Stimulated activated CD8-positive, alpha-beta memory T cell treated with anti-CD3 and anti-CD28 coated beads, Interleukin-4, amount 100 ng/mL, for 48 hours (primary cell): ENCODE measurements at regions not wholly inside any gene's neighbourhood (a gene's known extent, or its start where the extent isn't known, plus 50 kb on each side); places are given as distances from the start of the nearest gene placed in this dataset.
"Not testable (repeated sequence)": the region's sequence is repeated elsewhere in the genome, so short reads cannot be mapped to it uniquely, and the experiment has no call there.

Experiments used
- DNase-seq: peaks from one replicate; pipeline ENCODE4 v3.0.0-alpha.2; 2020

GRCh38 chr19:28611227-28611914 lies 601.6 kb downstream of the UQCRFS1 start:
- not testable (repeated sequence) for DNase-seq

DNA sequence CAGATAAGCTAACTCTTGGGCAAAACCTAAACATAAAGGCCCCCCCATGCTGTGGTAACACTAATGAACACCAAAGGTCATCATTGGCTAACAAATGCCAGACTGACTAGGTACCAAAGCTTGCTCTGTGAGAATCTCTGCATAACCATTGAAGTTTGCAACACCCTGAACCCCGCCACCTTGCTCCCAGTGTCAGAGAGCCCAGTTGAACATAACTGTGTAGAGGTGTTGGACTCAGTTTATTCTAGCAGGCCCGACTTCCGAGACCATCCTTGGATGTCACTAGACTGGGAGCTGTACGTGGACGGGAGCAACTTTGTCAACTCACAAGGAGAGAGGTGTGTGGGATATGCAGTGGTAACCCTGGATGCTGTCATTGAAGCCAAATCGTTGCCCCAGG lies 602.2 kb downstream of the UQCRFS1 start:
- DNase-seq, result no peak

DNA sequence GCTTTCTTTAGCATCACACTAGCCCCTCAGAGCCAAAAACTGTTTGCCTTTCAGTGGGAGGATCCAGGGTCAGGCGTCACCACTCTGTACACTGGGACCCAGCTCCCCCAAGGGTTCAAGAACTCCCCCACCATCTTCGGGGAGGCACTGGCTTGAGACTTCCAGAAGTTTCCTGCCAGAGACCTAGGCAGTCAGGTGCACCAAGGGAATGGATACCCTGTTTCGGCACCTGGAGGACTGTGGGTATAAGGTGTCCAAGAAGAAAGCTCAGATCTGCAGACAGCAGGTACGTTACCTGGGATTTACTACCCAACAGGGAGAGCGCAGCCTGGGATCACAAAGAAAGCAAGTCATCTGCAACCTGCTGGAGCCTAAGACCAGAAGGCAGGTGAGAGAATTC lies 603.0 kb downstream of the UQCRFS1 start:
- no peak for DNase-seq

GRCh38 chr19:28609091-28609755 lies 603.7 kb downstream of the UQCRFS1 start:
- no peak for DNase-seq

- no peak for DNase-seq
Measured at GRCh38 chr19:28608292-28608691, 604.7 kb downstream of the UQCRFS1 start.

DNA sequence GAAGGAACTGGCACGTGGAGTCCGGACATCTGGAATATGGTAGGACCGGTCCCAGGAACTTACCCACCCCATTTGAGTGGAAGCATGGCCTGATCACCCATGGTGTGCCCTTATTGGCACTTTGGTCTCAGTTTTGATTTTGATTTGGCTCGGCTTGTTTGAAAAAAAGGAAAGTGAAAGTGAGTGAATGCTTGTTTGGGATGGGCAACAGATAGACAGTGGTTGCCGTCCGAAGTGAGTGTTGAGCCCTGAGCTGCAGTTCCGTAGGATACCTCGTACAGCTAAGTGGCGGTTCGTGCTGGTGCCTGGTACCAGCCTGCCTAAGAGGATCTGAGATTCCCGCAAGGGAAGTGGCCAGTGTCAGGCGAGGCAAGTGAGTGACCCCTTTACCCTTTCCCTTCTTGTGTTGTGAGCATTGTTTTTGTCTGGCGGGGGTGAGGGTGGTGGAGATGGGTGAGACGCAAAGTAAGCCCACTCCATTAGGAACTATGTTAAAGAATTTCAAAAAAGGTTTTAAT lies 605.8 kb downstream of the UQCRFS1 start:
- no peak for DNase-seq

DNA sequence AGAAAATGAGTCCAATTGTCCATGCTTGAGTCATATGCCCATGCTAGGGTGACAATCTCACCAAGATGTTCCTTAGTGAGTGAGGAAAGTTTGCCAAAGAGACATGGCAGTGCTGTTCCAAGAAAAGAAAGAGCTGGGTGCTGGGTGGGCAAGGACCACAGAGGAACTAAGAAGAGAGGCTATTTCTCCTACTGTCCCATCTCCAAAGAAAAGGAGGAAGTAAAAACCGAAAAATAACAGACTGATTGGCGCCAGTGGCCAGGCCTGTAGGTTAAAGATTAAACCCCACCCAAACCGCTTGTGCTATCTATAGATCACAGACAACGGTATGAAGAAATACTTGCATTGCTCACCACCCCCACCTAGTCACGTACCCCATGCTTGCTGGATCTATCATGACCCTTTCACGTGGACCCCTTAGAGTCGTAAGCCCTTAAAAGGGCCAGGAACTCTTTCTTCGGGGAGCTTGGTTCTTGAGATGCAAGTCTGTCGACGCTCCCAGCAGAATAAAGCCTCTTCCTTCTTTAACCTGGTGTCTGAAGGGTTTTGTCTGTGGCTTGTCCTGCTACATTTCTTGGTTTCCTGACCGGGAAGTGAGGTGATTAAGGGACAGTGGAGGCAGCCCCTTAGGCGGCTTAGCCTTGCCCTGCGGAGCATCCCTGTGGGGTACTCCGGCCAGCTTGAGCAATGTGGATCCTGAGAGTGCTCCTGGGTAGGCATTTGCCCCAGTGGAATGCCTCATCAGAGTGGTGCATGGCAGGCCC lies 606.5 kb downstream of the UQCRFS1 start:
- DNase-seq, result no peak

GRCh38 chr19:28605501-28606268 lies 607.3 kb downstream of the UQCRFS1 start:
- no peak for DNase-seq

DNA sequence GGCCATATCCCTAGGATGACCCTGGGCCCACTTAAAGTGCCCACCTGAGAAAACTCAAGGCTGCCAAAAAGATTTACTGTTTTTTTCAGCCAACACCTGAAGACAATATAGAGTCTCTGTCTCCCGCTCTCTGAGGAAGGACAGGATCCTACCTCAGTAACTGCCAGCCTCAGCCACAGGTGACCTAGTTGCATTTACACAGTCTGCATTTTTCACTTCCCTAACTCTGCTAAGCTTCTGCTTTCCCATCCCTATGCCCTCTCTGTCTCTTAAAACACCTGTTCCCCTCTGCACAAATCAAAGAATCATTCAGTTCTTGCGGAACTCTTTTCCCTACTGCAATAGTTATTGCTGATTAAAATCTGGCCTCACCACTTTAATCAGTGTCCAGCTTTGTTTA lies 609.5 kb downstream of the UQCRFS1 start:
- DNase-seq, result no peak

DNA sequence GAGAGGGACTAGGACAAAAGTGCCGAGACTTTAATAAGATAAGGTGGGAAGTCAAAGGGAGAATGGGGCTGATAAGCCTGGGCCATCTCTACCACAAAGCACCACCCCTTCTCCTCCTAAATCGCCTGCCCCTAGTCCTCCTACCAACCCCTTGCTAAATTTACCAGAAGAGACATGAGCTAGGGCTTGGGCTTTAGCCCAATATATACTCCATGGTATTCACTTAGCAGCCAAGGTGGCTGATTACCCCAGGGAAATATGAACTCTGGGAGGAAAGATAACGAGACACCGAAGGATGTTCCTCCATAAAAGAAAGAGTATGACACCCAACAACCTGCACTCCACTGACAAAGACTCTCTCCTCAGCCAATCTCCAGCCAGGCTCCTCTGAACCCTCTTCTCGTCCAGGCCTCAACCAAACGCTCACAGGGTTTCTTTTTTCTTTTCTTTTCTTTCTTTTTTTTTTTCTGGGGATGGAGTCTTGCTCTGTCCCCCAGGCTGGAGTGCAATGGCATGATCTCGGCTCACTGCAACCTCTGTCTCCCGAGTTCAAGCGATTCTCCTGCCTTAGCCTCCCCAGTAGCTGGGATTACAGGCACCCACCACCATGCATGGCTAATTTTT lies 610.2 kb downstream of the UQCRFS1 start:
- no peak for DNase-seq

DNA sequence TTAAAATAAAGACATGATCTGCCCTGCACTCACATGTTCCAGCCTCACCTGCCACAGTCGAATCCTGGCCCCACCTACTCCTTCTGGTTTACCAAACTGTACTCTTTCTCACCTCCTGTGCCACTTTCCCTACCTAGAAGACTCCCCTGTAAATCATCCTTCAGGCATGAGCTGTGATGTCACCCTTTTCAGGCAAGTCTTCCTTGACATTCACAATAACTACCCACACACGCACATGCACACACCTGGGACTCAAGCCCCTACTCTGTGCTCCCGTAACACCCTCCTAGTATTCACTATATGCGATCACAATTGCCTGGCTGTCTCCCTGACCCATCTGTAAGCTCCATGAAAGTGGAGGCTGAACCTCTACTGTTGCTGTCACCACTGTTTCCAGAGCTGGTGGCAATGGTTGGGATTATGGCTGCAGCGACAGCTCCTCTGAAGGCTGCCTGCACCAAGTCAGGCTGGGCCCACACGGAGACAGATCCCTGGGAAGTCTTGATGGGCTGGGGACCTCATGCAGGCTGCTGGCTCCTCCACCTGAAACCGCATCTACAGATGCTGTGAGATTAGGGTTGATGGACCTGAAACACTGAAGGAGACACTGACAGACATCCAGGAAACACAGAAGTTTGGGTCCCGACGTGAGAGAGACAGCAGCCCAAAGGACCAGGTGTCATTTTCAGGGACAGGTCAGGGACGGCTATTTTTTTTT lies 611.1 kb downstream of the UQCRFS1 start:
- DNase-seq, result no peak

GRCh38 chr19:28598861-28599260 lies 614.1 kb downstream of the UQCRFS1 start:
- DNase-seq, result no peak

DNA sequence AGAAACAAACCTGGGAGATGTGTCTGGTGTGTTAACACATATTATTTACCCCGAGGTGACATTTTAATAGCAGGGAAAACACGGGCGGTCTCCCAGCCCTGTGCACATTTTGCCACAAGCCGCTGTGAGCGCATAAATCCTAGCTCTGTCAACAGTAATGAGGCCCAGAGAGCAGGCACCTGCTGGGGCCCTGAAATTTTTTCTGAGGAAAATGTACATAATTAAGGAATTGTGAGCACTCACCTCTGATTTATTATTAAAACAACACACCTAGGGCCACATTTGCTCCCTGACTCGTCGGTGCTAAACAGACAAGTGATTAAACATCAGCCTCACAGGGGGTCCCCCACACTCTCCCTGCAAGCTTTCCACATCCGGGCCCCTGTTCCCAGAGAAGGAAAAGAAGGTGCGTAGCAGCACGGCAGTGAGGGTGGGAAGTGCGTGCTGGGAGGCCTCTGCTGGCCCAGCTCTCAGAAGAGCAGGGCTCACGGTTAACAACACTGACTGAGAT lies 616.3 kb downstream of the UQCRFS1 start:
- no peak for DNase-seq

GRCh38 chr19:28595722-28596480 lies 617.0 kb downstream of the UQCRFS1 start:
- no peak for DNase-seq

DNA sequence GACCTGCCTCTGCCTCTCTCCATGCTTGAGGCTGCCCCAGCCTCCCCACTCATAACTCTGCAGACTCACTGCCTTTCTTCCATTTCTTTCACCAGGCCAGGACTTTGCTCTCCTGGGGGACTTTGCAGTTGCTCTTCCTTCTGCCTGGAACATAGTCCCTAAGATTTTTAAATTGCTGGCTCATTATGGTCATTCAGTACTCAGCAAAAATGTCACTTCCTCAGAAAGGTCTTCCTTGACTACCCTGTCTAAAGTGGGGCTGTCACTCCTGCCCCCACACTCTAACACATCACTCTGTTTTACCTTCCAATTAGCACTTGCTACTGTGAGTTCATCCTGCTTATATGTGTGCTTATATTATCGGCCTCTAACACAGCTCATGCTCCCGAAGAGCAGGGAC lies 618.2 kb downstream of the UQCRFS1 start:
- no peak for DNase-seq

GRCh38 chr19:28589991-28590411 lies 623.0 kb downstream of the UQCRFS1 start:
- DNase-seq, result not testable (repeated sequence)

DNA sequence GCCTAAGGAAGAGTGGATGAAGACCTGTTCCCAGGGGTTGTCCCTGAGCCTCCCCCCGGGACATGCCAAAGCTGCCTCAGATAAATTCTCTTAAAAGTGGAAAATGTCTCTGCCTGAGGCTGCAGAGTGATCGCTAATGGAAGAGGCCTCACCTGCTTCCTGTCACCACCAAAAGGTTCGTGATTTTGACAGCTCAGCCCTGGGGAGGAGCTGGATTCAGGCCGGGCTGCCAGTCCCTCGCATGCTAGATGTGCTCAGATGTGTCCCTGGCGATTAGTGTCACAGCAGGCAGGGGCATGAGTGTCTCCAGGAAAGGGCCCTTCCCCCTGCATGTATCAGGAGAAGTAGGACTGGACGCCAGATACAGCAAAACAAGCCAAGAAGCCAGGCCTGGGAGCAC lies 626.5 kb downstream of the UQCRFS1 start:
- DNase-seq, result no peak

GRCh38 chr19:28585796-28586195 lies 627.2 kb downstream of the UQCRFS1 start:
- no peak for DNase-seq

- no peak for DNase-seq
Measured at GRCh38 chr19:28583713-28584112, 629.2 kb downstream of the UQCRFS1 start.

- no peak for DNase-seq
Measured at GRCh38 chr19:28583242-28583641, 629.7 kb downstream of the UQCRFS1 start.

GRCh38 chr19:28582796-28583195 lies 630.2 kb downstream of the UQCRFS1 start:
- no peak for DNase-seq
